Suprapubic skin (tissue), 4 donors: ENCODE measurements at regions not wholly inside any gene's neighbourhood (a gene's known extent, or its start where the extent isn't known, plus 50 kb on each side); places are given as distances from the start of the nearest gene placed in this dataset.

Experiments
- CTCF ChIP-seq, 2 donors: fragments of 200-600 bp in 1 of 2; fragments of 450-650 bp in 1 of 2; sonication (generic) in 1 of 2; IDR thresholded peaks; one replicate each; pipeline ENCODE4 v1.5.1; 2016 to 2019; ENCODE audit warnings: antibody characterized with exemption in 2 of 2, mild to moderate bottlenecking in 1 of 2, moderate library complexity in 1 of 2
- EP300 ChIP-seq: sonication (generic); formaldehyde crosslinking; IDR thresholded peaks from one replicate; pipeline ENCODE4 v1.6.1; 2017; ENCODE audit warnings: antibody characterized with exemption
- POLR2A ChIP-seq, 2 donors: fragments of 450-650 bp; IDR thresholded peaks; one replicate each; pipeline ENCODE4 v1.6.1; 2017; ENCODE audit warnings: antibody characterized with exemption in 2 of 2, mild to moderate bottlenecking in 2 of 2, moderate library complexity in 2 of 2
- POLR2AphosphoS5 ChIP-seq, 3 donors: sonication (generic); formaldehyde crosslinking; IDR thresholded peaks; one replicate each; pipeline ENCODE4 v1.6.1; 2017; ENCODE audit warnings: antibody characterized with exemption in 3 of 3

- TF ChIP-seq CTCF (IDR thresholded peaks at IDR 0.05) (no peak), POLR2AphosphoS5 (IDR thresholded peaks at IDR 0.05) (no peak), POLR2A (IDR thresholded peaks at IDR 0.05) (no peak), EP300 (no peak)
These were observed 137.4 kb upstream of the CSF3R start for GRCh38 chr1:36620142-36620541.
